ENCODE measurements at regions not wholly inside any gene's neighbourhood (a gene's known extent, or its start where the extent isn't known, plus 50 kb on each side); places are given as distances from the start of the nearest gene placed in this dataset.
"Not testable (repeated sequence)": the region's sequence is repeated elsewhere in the genome, so short reads cannot be mapped to it uniquely, and the experiment has no call there.

GRCh38 chr6:82795940-82796339 lies 269.7 kb downstream of the UBE3D start:
- Mint-ChIP-seq H3K4me1 (no peaks in the 10 kb centered on the region), H3K9me3 (peaks cover 4 to 15% (median 8%) of the 10 kb centered on the region in 6 donors), H3K4me3 (no peak overlapping the region), H3K36me3 (no peaks in the 10 kb centered on the region), H3K27me3 (ENCODE audit: low read depth in 3 of 3) (peaks cover 0 to 1% (median 0%) of the 10 kb centered on the region in 3 donors), H3K27ac (no peak overlapping the region)
- DNase-seq, result no peak

- Mint-ChIP-seq H3K36me3 (no peaks in the 10 kb centered on the region), H3K9me3 (peaks cover 8 to 27% (median 13%) of the 10 kb centered on the region in 6 donors), H3K4me3 (no peak overlapping the region), H3K27me3 (ENCODE audit: low read depth in 3 of 3) (no peaks in the 10 kb centered on the region), H3K4me1 (no peaks in the 10 kb centered on the region), H3K27ac (no peak overlapping the region)
- DNase-seq, result no peak
These were observed 264.6 kb downstream of the UBE3D start for GRCh38 chr6:82801083-82801482.

GRCh38 chr6:82816243-82816642 lies 249.4 kb downstream of the UBE3D start:
- DNase-seq; H3K9me3 Mint-ChIP-seq; H3K4me3 Mint-ChIP-seq; H3K27ac Mint-ChIP-seq; H3K4me1 Mint-ChIP-seq; H3K36me3 Mint-ChIP-seq; H3K27me3 Mint-ChIP-seq (ENCODE audit: low read depth in 3 of 3): not testable (repeated sequence)

GRCh38 chr6:82818727-82819126 lies 246.9 kb downstream of the UBE3D start:
- Mint-ChIP-seq H3K27ac (no peak overlapping the region), H3K4me3 (no peak overlapping the region), H3K4me1 (no peaks in the 10 kb centered on the region), H3K36me3 (no peaks in the 10 kb centered on the region), H3K27me3 (ENCODE audit: low read depth in 3 of 3) (no peaks in the 10 kb centered on the region), H3K9me3 (peaks cover 0 to 5% (median 0%) of the 10 kb centered on the region in 6 donors)
- DNase-seq, result no peak

GRCh38 chr6:82823361-82823760 lies 242.3 kb downstream of the UBE3D start:
- Mint-ChIP-seq H3K27me3 (ENCODE audit: low read depth in 3 of 3) (peaks cover 0 to 5% (median 2%) of the 10 kb centered on the region in 3 donors), H3K36me3 (no peaks in the 10 kb centered on the region), H3K9me3 (no peaks in the 10 kb centered on the region), H3K4me3 (no peak overlapping the region), H3K27ac (no peak overlapping the region), H3K4me1 (no peaks in the 10 kb centered on the region)
- no peak for DNase-seq

- no peaks in the 10 kb centered on the region for H3K4me1 Mint-ChIP-seq
- no peak overlapping the region for H3K27ac Mint-ChIP-seq
- H3K4me3 Mint-ChIP-seq, result no peak overlapping the region
- H3K9me3 Mint-ChIP-seq, result peaks cover 0 to 19% (median 3%) of the 10 kb centered on the region in 6 donors
- H3K36me3 Mint-ChIP-seq, result no peaks in the 10 kb centered on the region
- H3K27me3 Mint-ChIP-seq (ENCODE audit: low read depth in 3 of 3), result peaks cover 0 to 3% (median 0%) of the 10 kb centered on the region in 3 donors
- no peak for DNase-seq
These were observed 232.8 kb downstream of the UBE3D start for GRCh38 chr6:82832811-82833210.

GRCh38 chr6:82833481-82833880 lies 232.2 kb downstream of the UBE3D start:
- H3K9me3 Mint-ChIP-seq, result peaks cover 0 to 19% (median 3%) of the 10 kb centered on the region in 6 donors
- no peak overlapping the region for H3K4me3 Mint-ChIP-seq
- H3K27ac Mint-ChIP-seq, result no peak overlapping the region
- H3K27me3 Mint-ChIP-seq (ENCODE audit: low read depth in 3 of 3), result peaks cover 0 to 3% (median 0%) of the 10 kb centered on the region in 3 donors
- H3K36me3 Mint-ChIP-seq, result no peaks in the 10 kb centered on the region
- no peaks in the 10 kb centered on the region for H3K4me1 Mint-ChIP-seq
- DNase-seq, result no peak

- no peak for DNase-seq
- no peak overlapping the region for H3K27ac Mint-ChIP-seq
- H3K27me3 Mint-ChIP-seq (ENCODE audit: low read depth in 3 of 3), result peaks cover 0 to 2% (median 0%) of the 10 kb centered on the region in 3 donors
- H3K36me3 Mint-ChIP-seq, result no peaks in the 10 kb centered on the region
- H3K4me3 Mint-ChIP-seq, result no peak overlapping the region
- H3K9me3 Mint-ChIP-seq, result peaks cover 0 to 16% (median 3%) of the 10 kb centered on the region in 6 donors
- H3K4me1 Mint-ChIP-seq, result no peaks in the 10 kb centered on the region
These were observed 229.5 kb downstream of the UBE3D start for GRCh38 chr6:82836022-82836575.

- Mint-ChIP-seq H3K27ac (no peak overlapping the region), H3K36me3 (no peaks in the 10 kb centered on the region), H3K9me3 (peaks cover 0 to 9% (median 3%) of the 10 kb centered on the region in 6 donors), H3K4me3 (no peak overlapping the region), H3K4me1 (no peaks in the 10 kb centered on the region), H3K27me3 (ENCODE audit: low read depth in 3 of 3) (peaks cover 0 to 2% (median 0%) of the 10 kb centered on the region in 3 donors)
- DNase-seq, result no peak
These were observed 225.1 kb downstream of the UBE3D start for GRCh38 chr6:82840571-82840970.

- Mint-ChIP-seq H3K9me3 (peaks cover 0 to 9% (median 1%) of the 10 kb centered on the region in 6 donors), H3K36me3 (no peaks in the 10 kb centered on the region), H3K27ac (no peak overlapping the region), H3K4me3 (no peak overlapping the region), H3K4me1 (no peaks in the 10 kb centered on the region), H3K27me3 (ENCODE audit: low read depth in 3 of 3) (peaks cover 0 to 2% (median 0%) of the 10 kb centered on the region in 3 donors)
- no peak for DNase-seq
These were observed 224.3 kb downstream of the UBE3D start for GRCh38 chr6:82841309-82841708.

All from immature natural killer cell (primary cell).